Tibial nerve (tissue), 4 donors: ENCODE measurements at regions not wholly inside any gene's neighbourhood (a gene's known extent, or its start where the extent isn't known, plus 50 kb on each side); places are given as distances from the start of the nearest gene placed in this dataset.
A peak's percentile ranks its signal among the peaks of the same experiment; 100 is the strongest.

Source experiments
- DNase-seq, 2 donors: peaks; one replicate each; pipeline ENCODE4 v3.0.0-alpha.2; 2019; ENCODE audit warnings: low spot score in 2 of 2
- H3K27ac ChIP-seq, 4 donors: fragments of 200-600 bp; sonication (generic) in 3 of 4; one replicate each; pipeline ENCODE4 v1.5.1; 2017 to 2019; ENCODE audit warnings: mild to moderate bottlenecking in 1 of 4
- H3K27me3 ChIP-seq, 2 donors: fragments of 200-600 bp; sonication (generic) in 1 of 2; one replicate each; pipeline versions ENCODE4 v1.5.1 to v1.6.0; 2017 to 2019
- H3K36me3 ChIP-seq, 3 donors: fragments of 200-600 bp; sonication (generic); one replicate each; pipeline ENCODE4 v1.5.1; 2018 to 2019
- H3K4me1 ChIP-seq, 4 donors: fragments of 200-600 bp; sonication (generic) in 3 of 4; one replicate each; pipeline ENCODE4 v1.5.1; 2017 to 2019
- H3K4me3 ChIP-seq, 4 donors: fragments of 200-600 bp; sonication (generic) in 3 of 4; one replicate each; pipeline ENCODE4 v1.5.1; 2017 to 2019; ENCODE audit warnings: mild to moderate bottlenecking in 1 of 4, moderate library complexity in 1 of 4
- H3K9me3 ChIP-seq, 4 donors: fragments of 200-600 bp; sonication (generic) in 3 of 4; one replicate each; pipeline ENCODE4 v1.5.1; 2017 to 2019
- CTCF ChIP-seq, 5 experiments: fragments of 200-600 bp in 3 of 5; fragments of 450-650 bp in 2 of 5; sonication (generic) in 3 of 5; IDR thresholded peaks; one replicate each; pipeline ENCODE4 v1.5.1; 2016 to 2019; ENCODE audit warnings: antibody characterized with exemption in 5 of 5, mild to moderate bottlenecking in 3 of 5, moderate library complexity in 2 of 5
- EP300 ChIP-seq, 2 donors: sonication (generic); formaldehyde crosslinking; IDR thresholded peaks; one replicate each; pipeline ENCODE4 v1.6.1; 2017; ENCODE audit warnings: antibody characterized with exemption in 2 of 2, mild to moderate bottlenecking in 1 of 2
- POLR2A ChIP-seq, 2 donors: fragments of 450-650 bp; IDR thresholded peaks; one replicate each; pipeline ENCODE4 v1.6.1; 2017; ENCODE audit warnings: antibody characterized with exemption in 2 of 2, mild to moderate bottlenecking in 2 of 2, moderate library complexity in 2 of 2
- WGBS, 2 donors: methylation state at CpG; one replicate each; pipeline ENCODE4 v1.1.5; 2018; 5-methylcytosine and 5-hydroxymethylcytosine counted together

GRCh38 chr14:34300882-34301734, 160.9 kb downstream of the SPTSSA start:
- H3K4me3 ChIP-seq, result no peak overlapping the region
- no peaks in the 10 kb centered on the region for H3K4me1 ChIP-seq
- peak in 4 of 5 experiments; percentile 25 to 41 (median 34) for TF ChIP-seq CTCF (IDR thresholded peaks at IDR 0.05)
- no peak for TF ChIP-seq EP300 (IDR thresholded peaks at IDR 0.05)
- no peaks in the 10 kb centered on the region for H3K9me3 ChIP-seq
- peak in 1 of 2 donors; percentile 16 for DNase-seq
- H3K27ac ChIP-seq, result no peak overlapping the region
- no peaks in the 10 kb centered on the region for H3K27me3 ChIP-seq
- 40 to 48% methylated on average over 3 of the region's 3 CpGs for WGBS, 2 donors
- H3K36me3 ChIP-seq, result no peaks in the 10 kb centered on the region

- no peaks in the 10 kb centered on the region for H3K27me3 ChIP-seq
- WGBS, 2 donors, result 71 to 86% methylated on average over 3 of the region's 3 CpGs
- no peaks in the 10 kb centered on the region for H3K36me3 ChIP-seq
- no peak overlapping the region for H3K27ac ChIP-seq
- H3K4me1 ChIP-seq, result no peaks in the 10 kb centered on the region
- DNase-seq, result no peak
- no peak for TF ChIP-seq CTCF (IDR thresholded peaks at IDR 0.05)
- no peak for TF ChIP-seq POLR2A (IDR thresholded peaks at IDR 0.05)
- TF ChIP-seq EP300 (IDR thresholded peaks at IDR 0.05), result no peak
- H3K4me3 ChIP-seq, result no peak overlapping the region
- no peaks in the 10 kb centered on the region for H3K9me3 ChIP-seq
These were observed 161.7 kb downstream of the SPTSSA start for GRCh38 chr14:34300330-34300729.

GRCh38 chr14:34299360-34299759, 162.7 kb downstream of the SPTSSA start:
- no peaks in the 10 kb centered on the region for H3K27me3 ChIP-seq
- H3K9me3 ChIP-seq, result no peaks in the 10 kb centered on the region
- 62 to 65% methylated on average over 3 of the region's 3 CpGs for WGBS, 2 donors
- no peaks in the 10 kb centered on the region for H3K4me1 ChIP-seq
- DNase-seq, result no peak
- H3K36me3 ChIP-seq, result no peaks in the 10 kb centered on the region
- TF ChIP-seq CTCF (IDR thresholded peaks at IDR 0.05) (no peak), POLR2A (IDR thresholded peaks at IDR 0.05) (no peak), EP300 (IDR thresholded peaks at IDR 0.05) (no peak)
- H3K27ac ChIP-seq, result no peak overlapping the region
- H3K4me3 ChIP-seq, result no peak overlapping the region

GRCh38 chr14:34297786-34298520, 164.1 kb downstream of the SPTSSA start:
- TF ChIP-seq EP300 (IDR thresholded peaks at IDR 0.05) (no peak), CTCF (IDR thresholded peaks at IDR 0.05) (no peak), POLR2A (IDR thresholded peaks at IDR 0.05) (no peak)
- H3K36me3 ChIP-seq, result no peaks in the 10 kb centered on the region
- H3K4me3 ChIP-seq, result no peak overlapping the region
- no peaks in the 10 kb centered on the region for H3K27me3 ChIP-seq
- no peaks in the 10 kb centered on the region for H3K4me1 ChIP-seq
- 53 to 64% methylated on average over 6 of the region's 6 CpGs for WGBS, 2 donors
- DNase-seq, result no peak
- no peak overlapping the region for H3K27ac ChIP-seq
- no peaks in the 10 kb centered on the region for H3K9me3 ChIP-seq

GRCh38 chr14:34283590-34283989, 178.4 kb downstream of the SPTSSA start:
- H3K36me3 ChIP-seq, result no peaks in the 10 kb centered on the region
- peaks cover 0 to 13% (median 0%) of the 10 kb centered on the region in 4 donors for H3K9me3 ChIP-seq
- H3K4me3 ChIP-seq, result no peak overlapping the region
- DNase-seq, result no peak
- no peaks in the 10 kb centered on the region for H3K27me3 ChIP-seq
- no peak overlapping the region for H3K27ac ChIP-seq
- TF ChIP-seq POLR2A (IDR thresholded peaks at IDR 0.05), result no peak
- TF ChIP-seq CTCF (IDR thresholded peaks at IDR 0.05), result no peak
- no peak for TF ChIP-seq EP300 (IDR thresholded peaks at IDR 0.05)
- no peaks in the 10 kb centered on the region for H3K4me1 ChIP-seq
